Tibial artery (tissue), 4 donors: ENCODE measurements at regions not wholly inside any gene's neighbourhood (a gene's known extent, or its start where the extent isn't known, plus 50 kb on each side); places are given as distances from the start of the nearest gene placed in this dataset.

Experiments used
- DNase-seq, 2 donors: peaks; one replicate each; pipeline ENCODE4 v3.0.0-alpha.2; 2019
- H3K27ac ChIP-seq, 2 donors: fragments of 200-600 bp; sonication (generic) in 1 of 2; 1 replicate in 1 of 2; 2 replicates in 1 of 2; pipeline ENCODE4 v1.5.1; 2018 to 2019; ENCODE audit warnings: mild to moderate bottlenecking in 1 of 2
- H3K27me3 ChIP-seq, 2 donors: fragments of 200-600 bp; sonication (generic) in 1 of 2; one replicate each; pipeline versions ENCODE4 v1.5.1 to v1.6.0; 2016 to 2019
- H3K36me3 ChIP-seq, 3 donors: fragments of 200-600 bp; sonication (generic) in 2 of 3; one replicate each; pipeline ENCODE4 v1.5.1; 2016 to 2019; ENCODE audit warnings: mild to moderate bottlenecking in 2 of 3
- H3K4me1 ChIP-seq, 4 donors: fragments of 200-600 bp; sonication (generic) in 2 of 4; 1 replicate in 3 of 4; 2 replicates in 1 of 4; pipeline ENCODE4 v1.5.1; 2016 to 2019
- H3K4me3 ChIP-seq, 2 donors: fragments of 200-600 bp; sonication (generic) in 1 of 2; 1 replicate in 1 of 2; 2 replicates in 1 of 2; pipeline ENCODE4 v1.5.1; 2018 to 2019; ENCODE audit warnings: mild to moderate bottlenecking in 2 of 2
- H3K9me3 ChIP-seq, 3 donors: fragments of 200-600 bp; sonication (generic) in 1 of 3; one replicate each; pipeline ENCODE4 v1.5.1; 2016 to 2019
- CTCF ChIP-seq, 2 experiments: fragments of 200-600 bp in 1 of 2; fragments of 450-650 bp in 1 of 2; IDR thresholded peaks; one replicate each; pipeline ENCODE4 v1.5.1; 2017 to 2019; ENCODE audit warnings: antibody characterized with exemption in 2 of 2, mild to moderate bottlenecking in 1 of 2, moderate library complexity in 1 of 2
- intact Hi-C: fragments of 100-400 bp; cut with DNase I; formaldehyde crosslinking; loops from one replicate; pipeline ENCODE4 v1.15.0; 2023; ENCODE audit warnings: low total_unique reads

- intact Hi-C loops = no loop called here
- no peaks in the 10 kb centered on the region for H3K9me3 ChIP-seq
- DNase-seq = no peak
- no peaks in the 10 kb centered on the region for H3K36me3 ChIP-seq
- H3K27ac ChIP-seq = no peak overlapping the region
- H3K4me3 ChIP-seq = no peak overlapping the region
- no peaks in the 10 kb centered on the region for H3K4me1 ChIP-seq
- peaks cover 0 to 5% of the 10 kb centered on the region in 2 donors for H3K27me3 ChIP-seq
- no peak for TF ChIP-seq CTCF (IDR thresholded peaks at IDR 0.05)
Observed at GRCh38 chr2:204289066-204289465, 256.2 kb upstream of the PARD3B start.

GRCh38 chr2:204292439-204292838 lies 252.8 kb upstream of the PARD3B start:
- Histone ChIP-seq H3K27ac (no peak overlapping the region), H3K4me3 (no peak overlapping the region), H3K27me3 (peaks cover 0 to 5% of the 10 kb centered on the region in 2 donors), H3K4me1 (no peaks in the 10 kb centered on the region), H3K9me3 (no peaks in the 10 kb centered on the region), H3K36me3 (no peaks in the 10 kb centered on the region)
- intact Hi-C loops = no loop called here
- DNase-seq = no peak
- no peak for TF ChIP-seq CTCF (IDR thresholded peaks at IDR 0.05)

GRCh38 chr2:204293884-204294747 lies 251.2 kb upstream of the PARD3B start:
- no peaks in the 10 kb centered on the region for H3K36me3 ChIP-seq
- no peak for DNase-seq
- no peaks in the 10 kb centered on the region for H3K9me3 ChIP-seq
- peaks cover 0 to 5% of the 10 kb centered on the region in 2 donors for H3K27me3 ChIP-seq
- H3K4me3 ChIP-seq = no peak overlapping the region
- intact Hi-C loops = no loop called here
- no peak for TF ChIP-seq CTCF (IDR thresholded peaks at IDR 0.05)
- no peaks in the 10 kb centered on the region for H3K4me1 ChIP-seq
- no peak overlapping the region for H3K27ac ChIP-seq

GRCh38 chr2:204298404-204298803 lies 246.9 kb upstream of the PARD3B start:
- H3K36me3 ChIP-seq = no peaks in the 10 kb centered on the region
- no peaks in the 10 kb centered on the region for H3K27me3 ChIP-seq
- no peak overlapping the region for H3K4me3 ChIP-seq
- intact Hi-C loops = no loop called here
- DNase-seq = no peak
- no peak overlapping the region for H3K27ac ChIP-seq
- no peaks in the 10 kb centered on the region for H3K9me3 ChIP-seq
- H3K4me1 ChIP-seq = no peaks in the 10 kb centered on the region
- TF ChIP-seq CTCF (IDR thresholded peaks at IDR 0.05) = no peak

- Histone ChIP-seq H3K9me3 (no peaks in the 10 kb centered on the region), H3K4me3 (no peak overlapping the region), H3K36me3 (no peaks in the 10 kb centered on the region), H3K27ac (no peak overlapping the region), H3K4me1 (no peaks in the 10 kb centered on the region), H3K27me3 (no peaks in the 10 kb centered on the region)
- no peak for TF ChIP-seq CTCF (IDR thresholded peaks at IDR 0.05)
- DNase-seq = no peak
- intact Hi-C loops = no loop called here
Observed at GRCh38 chr2:204299766-204300165, 245.5 kb upstream of the PARD3B start.
